GM10266 (cell line): ENCODE measurements at regions not wholly inside any gene's neighbourhood (a gene's known extent, or its start where the extent isn't known, plus 50 kb on each side); places are given as distances from the start of the nearest gene placed in this dataset.

Experiments
- DNase-seq: peaks from one replicate; pipeline ENCODE4 v3.0.0; 2012; ENCODE audit errors: extremely low spot score
- CTCF ChIP-seq: IDR thresholded peaks from 2 replicates; pipeline ENCODE4 v1.5.1; 2012; ENCODE audit warnings: mild to moderate bottlenecking, low read depth; ENCODE audit not compliant: control insufficient read depth, insufficient read depth; ENCODE audit errors: missing control alignments

- TF ChIP-seq CTCF = no peak
- no peak for DNase-seq
Observed at GRCh38 chr16:66170989-66171388, 195.5 kb upstream of the CDH5 start.

- DNase-seq = no peak
- no peak for TF ChIP-seq CTCF
Observed at GRCh38 chr16:66169817-66170216, 196.7 kb upstream of the CDH5 start.

GRCh38 chr16:66168777-66169176 is 197.7 kb upstream of the CDH5 start:
- TF ChIP-seq CTCF = no peak
- no peak for DNase-seq

- TF ChIP-seq CTCF = no peak
- no peak for DNase-seq
Observed at GRCh38 chr16:66167564-66168291, 198.8 kb upstream of the CDH5 start.

- TF ChIP-seq CTCF = no peak
Observed at GRCh38 chr16:66166490-66166889, 200.0 kb upstream of the CDH5 start.

GRCh38 chr16:66165879-66166278 is 200.6 kb upstream of the CDH5 start:
- TF ChIP-seq CTCF = no peak

More at GRCh38 chr16:66166490-66166889, 200.0 kb upstream of the CDH5 start:
- no peak for DNase-seq

GRCh38 chr16:66164581-66165247 is 201.8 kb upstream of the CDH5 start:
- DNase-seq = no peak
- no peak for TF ChIP-seq CTCF

More at GRCh38 chr16:66165879-66166278, 200.6 kb upstream of the CDH5 start:
- no peak for DNase-seq
